Activated T-cell treated with anti-CD3 and anti-CD28 coated beads for 48 hours (primary cell): ENCODE measurements at regions not wholly inside any gene's neighbourhood (a gene's known extent, or its start where the extent isn't known, plus 50 kb on each side); places are given as distances from the start of the nearest gene placed in this dataset.

Source experiments
- DNase-seq: peaks from one replicate; pipeline ENCODE4 v3.0.0-alpha.2; 2020; ENCODE audit warnings: low read depth

DNA sequence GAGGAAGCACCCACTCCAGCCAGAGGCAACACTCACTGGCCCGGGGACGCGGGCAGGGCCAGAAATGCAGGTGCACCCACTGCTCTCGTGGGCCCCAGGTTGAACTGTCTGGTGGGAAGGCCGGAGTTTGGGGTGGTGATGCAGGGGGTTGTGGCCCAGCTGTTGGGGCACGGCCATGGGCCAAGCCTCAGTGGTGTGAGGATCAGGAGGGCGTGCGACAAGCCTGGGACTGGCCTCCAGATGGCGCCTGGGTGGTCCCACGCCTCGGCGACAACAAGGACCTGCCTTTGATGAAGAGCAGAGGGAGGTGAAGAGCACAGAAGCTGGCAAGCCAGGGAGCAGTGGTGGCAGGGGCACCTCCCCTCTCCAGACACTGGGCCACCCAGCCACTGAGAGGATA lies 240.8 kb downstream of the BRD1 start:
- no peak for DNase-seq

DNA sequence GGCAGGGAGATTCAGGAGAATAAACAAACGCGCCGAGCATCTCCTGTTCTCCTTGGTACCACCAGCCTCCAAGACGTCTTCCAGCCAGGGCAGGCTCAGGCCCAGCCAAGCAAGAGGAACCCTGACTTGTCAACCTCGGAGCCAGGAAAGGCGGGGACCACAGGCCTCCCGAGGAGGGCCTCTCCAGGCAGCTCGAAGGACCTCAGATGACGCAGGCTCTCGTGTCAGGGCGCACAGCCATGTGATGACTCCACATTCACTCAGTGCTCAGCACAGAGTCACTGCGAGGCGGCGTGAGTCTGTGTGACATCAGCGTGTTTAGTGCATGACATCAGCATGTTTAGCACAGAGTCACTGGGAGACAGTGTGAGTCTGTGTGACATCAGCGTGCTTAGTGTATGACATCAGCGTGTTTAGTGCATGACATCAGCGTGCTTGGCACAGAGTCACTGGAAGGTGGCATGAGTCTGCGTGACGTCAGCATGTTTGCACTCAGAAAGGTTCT lies 241.4 kb downstream of the BRD1 start:
- no peak for DNase-seq

DNA sequence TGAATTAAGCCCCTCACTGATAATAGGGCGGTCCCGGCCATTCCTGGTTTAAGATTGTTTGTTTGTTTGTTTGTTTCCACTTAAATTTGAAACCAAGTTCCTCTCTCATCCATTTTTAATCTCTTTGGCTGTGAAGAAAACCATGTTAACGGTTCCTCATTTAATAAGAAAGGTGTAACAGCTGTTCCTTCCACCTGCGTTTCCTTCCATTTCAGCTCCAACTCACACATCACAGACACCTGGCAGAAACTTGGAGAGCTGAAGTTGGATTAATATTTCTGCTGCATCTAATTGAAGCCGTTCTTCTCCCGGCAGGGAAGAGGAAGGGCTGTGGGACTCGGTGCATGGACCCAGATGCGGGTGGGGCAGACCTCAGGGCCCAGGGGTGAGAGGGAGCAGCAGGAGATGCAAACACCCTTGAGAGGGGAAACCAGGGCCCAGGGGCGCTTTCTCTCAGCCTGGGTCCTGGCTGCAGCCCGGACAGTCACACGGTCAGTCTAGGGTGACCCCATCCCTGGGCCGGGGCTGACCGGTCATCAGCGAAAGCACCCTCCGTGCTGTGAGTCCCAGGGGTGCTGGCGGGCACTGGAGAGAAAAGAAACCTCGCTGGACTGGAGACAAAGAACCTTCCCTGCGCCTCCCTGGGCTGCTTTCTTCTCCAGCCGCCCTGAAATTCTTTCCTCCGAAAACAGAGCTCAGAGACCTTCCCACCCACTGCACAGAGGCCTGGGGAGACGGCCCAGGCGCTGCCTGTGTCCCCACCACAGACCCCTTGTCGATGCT lies 242.0 kb downstream of the BRD1 start:
- DNase-seq, result no peak

GRCh38 chr22:49583886-49584505 lies 243.7 kb downstream of the BRD1 start:
- no peak for DNase-seq

- no peak for DNase-seq
These were observed 244.3 kb downstream of the BRD1 start for GRCh38 chr22:49583341-49583740.

DNA sequence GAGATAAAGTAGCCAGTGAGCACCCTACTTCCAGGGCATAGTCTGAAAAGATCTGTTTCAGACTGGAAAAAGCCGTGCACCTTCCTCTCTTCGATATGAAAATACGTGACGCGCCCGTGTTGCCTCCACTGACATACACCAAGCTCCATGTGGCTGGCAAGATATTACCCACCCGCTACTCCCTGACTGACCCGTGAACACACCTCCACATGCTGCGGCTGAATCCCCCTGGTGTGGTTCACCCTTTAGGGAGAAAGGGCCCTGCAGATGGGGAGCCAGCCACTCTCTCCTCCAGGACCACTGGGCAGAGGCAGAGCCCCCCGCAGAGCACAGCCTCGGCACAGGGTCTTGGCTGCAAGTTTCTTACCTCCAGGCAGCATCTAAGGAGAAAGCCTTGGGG lies 245.0 kb downstream of the BRD1 start:
- no peak for DNase-seq

DNA sequence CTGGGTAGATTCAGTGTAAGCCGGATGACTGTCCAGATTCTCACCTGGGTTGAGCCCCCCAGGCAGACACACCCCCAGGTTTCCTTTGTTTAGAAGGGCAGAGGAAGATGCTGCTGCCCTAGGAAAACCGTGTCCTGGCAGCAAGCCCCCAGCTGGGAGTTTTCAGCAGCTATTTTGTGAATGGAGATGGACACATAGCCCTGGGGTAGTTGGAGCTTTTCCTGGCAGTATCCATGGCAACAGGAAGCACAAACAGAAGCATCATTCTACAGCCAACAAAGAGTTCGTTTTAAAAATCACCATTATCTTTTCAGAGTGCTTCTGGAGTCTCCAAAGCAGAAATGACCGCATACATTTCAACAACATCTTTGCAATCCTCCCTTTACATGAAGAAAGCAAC lies 245.5 kb downstream of the BRD1 start:
- DNase-seq, result no peak

DNA sequence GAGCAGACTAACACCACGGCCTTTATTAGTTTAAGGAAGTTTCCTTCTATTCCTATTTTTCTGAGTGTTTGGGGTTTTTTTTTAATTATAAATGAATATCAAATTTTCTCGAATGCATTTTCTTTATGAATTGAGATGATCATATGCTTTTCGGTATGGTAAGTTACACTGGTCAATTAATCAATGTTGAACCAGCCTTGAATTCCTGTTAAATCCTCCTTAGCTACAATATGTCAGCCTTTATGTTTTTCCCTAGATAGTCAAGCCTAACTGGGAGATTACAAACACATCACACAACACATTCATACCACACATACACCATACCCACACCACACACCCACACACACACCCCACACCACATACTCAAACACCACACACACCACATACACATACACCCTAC lies 247.6 kb downstream of the BRD1 start:
- no peak for DNase-seq

- no peak for DNase-seq
These were observed 250.3 kb downstream of the BRD1 start for GRCh38 chr22:49577168-49578060.

GRCh38 chr22:49576241-49577141 lies 251.2 kb downstream of the BRD1 start:
- no peak for DNase-seq

- DNase-seq, result no peak
These were observed 252.0 kb downstream of the BRD1 start for GRCh38 chr22:49575703-49576081.

- no peak for DNase-seq
These were observed 252.6 kb downstream of the BRD1 start for GRCh38 chr22:49574881-49575702.

DNA sequence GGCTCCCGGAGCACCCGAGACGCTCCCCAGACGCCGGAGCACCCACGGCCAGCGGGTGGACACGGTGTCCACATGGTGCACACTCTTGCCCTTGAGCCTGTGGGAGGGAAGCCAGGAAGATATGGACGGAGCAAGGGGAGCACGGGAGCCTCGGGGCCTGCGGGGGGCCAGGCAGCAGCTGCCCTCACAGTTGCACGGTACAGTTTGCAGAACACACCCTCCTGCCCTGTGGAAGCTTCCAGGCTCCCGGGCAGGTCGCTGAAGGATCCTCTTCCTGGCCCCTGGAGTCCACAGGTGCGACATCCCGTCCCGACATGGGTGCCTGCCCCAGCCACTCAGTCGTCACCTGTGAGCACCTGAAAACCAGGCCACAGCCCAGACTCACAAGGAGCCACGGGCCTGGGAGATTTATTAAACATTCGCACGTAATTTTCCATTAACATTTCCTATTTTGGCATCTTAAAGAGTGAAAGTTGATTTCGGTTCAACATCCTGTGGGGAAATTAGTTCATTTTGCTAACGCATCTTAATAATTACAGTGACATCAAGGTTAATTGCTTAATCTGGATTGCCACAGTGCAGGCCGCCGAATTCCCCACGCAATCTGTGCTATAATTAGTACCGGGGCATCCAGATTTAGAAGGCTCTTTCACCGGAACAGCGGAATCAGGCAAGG lies 253.3 kb downstream of the BRD1 start:
- no peak for DNase-seq

DNA sequence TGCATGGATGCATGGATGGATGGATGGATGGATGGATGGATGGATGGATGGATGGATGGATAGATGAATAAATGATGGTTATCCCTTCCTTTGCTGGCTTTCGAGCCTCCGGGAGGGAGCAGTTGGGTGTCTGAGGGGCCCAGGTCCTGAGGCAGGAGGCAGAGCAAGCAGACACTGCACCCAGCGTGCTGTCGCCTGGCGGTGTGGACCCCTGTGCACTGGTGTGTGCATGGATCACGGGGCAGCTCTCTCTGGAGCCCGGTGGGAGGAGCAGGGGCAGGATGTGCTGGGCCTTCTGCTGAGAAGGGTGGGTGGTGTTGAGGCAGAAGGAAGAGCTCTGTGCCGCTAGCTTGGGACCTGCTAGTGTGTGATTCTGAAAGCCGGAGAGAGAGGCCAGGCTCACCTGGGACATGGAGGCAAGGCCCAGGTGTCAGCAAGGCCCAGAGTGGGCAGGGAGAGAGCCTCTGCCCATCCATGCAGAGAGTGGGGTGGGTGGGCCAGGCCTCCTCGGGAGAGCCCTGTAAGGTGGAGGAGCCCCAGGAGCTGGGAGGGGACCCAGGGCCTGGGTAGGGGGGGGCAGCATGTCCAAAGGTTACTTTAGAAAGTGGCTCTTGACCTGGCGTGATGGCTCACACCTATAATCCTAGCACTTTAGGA lies 254.4 kb downstream of the BRD1 start:
- DNase-seq, result no peak

- no peak for DNase-seq
These were observed 256.3 kb downstream of the BRD1 start for GRCh38 chr22:49571326-49571725.

- no peak for DNase-seq
These were observed 257.4 kb downstream of the BRD1 start for GRCh38 chr22:49570032-49570848.

DNA sequence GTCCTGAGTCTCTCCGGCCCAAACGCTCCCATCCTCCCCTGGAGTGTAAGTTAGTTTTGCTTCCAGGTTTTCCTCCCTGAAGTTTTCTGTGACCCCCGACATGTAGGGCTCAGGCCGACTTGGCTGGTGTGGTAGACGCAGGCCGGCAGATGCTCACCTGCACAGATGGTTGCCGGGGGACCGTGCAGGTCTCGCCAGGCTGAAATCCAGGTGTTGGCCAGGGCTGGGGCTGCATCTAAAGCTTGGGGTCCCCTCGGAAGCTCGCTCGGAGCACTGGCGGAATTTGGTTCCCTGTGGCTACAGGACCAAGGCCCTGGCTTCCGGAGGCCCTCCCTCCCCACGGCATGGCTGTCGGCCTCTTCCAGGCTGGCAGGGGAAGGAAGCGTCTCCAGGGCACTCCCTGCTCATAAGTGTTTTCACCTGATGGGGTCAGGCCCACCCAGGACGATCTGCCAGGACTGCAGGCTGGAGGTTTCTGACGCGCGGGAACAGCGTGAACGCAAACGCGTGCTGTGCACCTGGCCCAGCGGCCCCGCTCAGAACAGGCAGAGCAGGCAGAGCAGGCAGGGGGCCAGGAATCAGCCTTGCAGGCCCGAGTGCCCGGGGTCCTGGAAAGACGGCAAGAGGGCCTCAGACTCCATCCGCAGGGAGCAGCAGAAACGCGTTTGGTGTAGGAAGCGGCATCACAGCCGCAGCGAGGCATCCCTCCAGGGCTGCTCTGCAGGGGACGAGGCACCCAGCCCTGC lies 258.2 kb downstream of the BRD1 start:
- DNase-seq, result no peak

DNA sequence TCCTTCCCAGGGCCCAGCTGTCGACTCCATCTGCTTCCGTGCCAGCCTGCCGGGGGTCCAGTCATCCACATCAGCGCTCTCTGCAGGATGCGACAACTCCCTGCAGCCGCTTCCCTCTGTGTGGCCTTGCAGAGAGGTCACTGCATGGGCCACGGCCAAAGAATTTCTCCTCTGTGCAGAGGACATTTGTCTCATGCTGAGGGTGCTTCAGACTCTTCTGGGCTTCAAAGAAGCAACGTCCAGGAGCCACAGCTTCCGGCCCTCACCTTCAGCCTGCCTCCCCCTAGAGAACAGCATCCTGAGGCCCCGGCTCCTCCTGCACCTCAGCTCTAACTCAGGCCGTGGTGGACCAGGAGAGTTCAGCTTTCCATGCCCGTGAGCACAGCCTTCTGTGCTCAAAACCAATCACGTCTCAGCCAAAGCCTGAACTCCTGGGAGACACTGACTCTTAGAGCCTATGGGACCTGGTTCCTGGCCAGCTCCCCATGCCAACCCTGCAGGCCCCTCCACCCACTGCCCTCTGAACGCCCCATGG lies 258.9 kb downstream of the BRD1 start:
- no peak for DNase-seq
